Jurkat, Clone E6-1 (cell line): ENCODE measurements at regions not wholly inside any gene's neighbourhood (a gene's known extent, or its start where the extent isn't known, plus 50 kb on each side); places are given as distances from the start of the nearest gene placed in this dataset.
A peak's percentile ranks its signal among the peaks of the same experiment; 100 is the strongest.

ENCODE experiments used
- DNase-seq: peaks from one replicate; pipeline ENCODE4 v3.0.0-alpha.2; 2011; ENCODE audit warnings: low read depth, low spot score
- H3K4me3 ChIP-seq: 2 replicates; pipeline ENCODE4 v1.5.1; 2011; ENCODE audit warnings: mild to moderate bottlenecking, low read length, control low read depth, moderate library complexity

- H3K4me3 ChIP-seq, result no peak overlapping the region
- DNase-seq, result no peak
These were observed 119.4 kb downstream of the IRX1 start for GRCh38 chr5:3715062-3715461.

DNA sequence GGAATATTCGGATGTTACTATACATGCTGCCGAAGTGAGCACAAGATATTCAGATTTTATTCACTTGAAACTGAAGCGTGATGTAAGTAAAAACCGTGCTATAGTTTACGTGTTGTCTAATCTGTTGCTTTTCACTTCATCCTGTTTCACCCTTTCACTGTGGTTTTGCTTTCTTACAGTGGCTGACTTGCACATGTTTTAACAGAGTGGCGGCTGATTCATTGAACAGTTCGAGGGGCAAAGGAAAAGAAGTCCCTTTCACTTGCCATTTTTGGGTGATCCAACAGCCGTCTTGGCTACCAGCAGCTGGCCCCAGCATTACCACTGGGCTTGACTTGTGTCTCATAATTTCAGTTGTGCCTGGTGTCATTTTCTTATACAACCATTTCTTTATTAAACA is 134.0 kb downstream of the IRX1 start:
- DNase-seq, result peak; percentile 1

DNA sequence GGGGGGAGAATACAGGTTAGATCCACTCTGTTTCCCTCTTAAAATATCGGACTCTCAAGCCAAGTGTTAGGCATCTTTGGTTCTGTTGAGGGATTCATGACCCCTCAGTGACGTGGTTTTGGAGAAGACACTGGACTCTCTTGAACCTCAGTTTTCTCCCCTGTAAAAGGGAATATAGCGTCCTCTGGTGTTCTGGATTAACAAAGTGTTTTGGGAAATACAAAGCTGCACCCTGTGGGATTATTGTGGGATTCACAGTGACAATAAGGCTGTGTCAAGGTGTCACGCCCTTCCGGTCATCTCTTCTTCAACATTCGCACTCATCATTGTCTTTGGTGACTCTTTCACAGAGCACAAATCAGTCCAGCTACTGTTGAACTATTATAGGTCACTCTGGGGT is 139.0 kb downstream of the IRX1 start:
- H3K4me3 ChIP-seq, result no peak overlapping the region
- DNase-seq, result no peak

More for the DNA sequence above, 134.0 kb downstream of the IRX1 start:
- H3K4me3 ChIP-seq, result no peak overlapping the region

DNA sequence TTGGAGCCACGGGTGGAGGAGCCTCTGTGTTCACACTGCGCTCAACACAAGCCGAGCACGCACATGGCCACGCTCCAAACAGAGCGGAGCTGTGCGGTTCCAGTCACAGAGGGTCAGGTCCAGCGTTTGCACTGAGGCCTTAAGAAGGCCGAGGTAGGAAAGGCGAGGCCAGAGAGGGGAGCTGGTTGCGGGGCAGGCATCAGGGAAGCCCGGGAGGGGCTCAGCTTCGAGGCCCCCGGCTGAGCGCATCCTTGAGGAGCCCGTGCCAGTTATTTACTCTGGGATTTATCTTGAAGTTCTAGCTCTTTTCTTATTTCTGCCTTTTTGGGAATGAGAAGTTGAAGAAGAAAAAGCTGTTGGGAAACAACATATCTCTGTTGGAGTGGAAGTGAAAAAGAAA is 140.8 kb downstream of the IRX1 start:
- DNase-seq, result no peak
- no peak overlapping the region for H3K4me3 ChIP-seq

GRCh38 chr5:3736926-3737325 is 141.3 kb downstream of the IRX1 start:
- no peak for DNase-seq
- H3K4me3 ChIP-seq, result no peak overlapping the region

DNA sequence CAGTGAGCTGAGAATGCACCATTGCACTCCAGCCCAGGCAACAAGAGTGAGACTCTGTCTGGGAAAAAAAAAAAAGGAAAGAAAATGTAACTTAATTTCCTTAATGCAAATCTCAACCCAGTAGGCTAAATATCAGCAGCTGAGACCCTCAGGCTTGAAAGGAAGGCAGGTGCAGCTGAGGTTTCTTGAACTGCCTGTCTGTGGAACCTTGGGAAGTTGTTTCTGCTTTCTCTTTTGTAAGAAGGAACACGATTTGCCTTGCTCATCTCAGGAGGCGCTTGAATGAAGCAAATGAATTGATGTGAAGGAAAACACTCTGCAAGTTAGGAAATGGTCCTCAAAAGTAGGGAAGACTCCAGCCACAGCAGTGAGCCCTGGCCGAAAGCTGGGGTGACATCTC is 143.3 kb downstream of the IRX1 start:
- DNase-seq, result no peak
- no peak overlapping the region for H3K4me3 ChIP-seq

DNA sequence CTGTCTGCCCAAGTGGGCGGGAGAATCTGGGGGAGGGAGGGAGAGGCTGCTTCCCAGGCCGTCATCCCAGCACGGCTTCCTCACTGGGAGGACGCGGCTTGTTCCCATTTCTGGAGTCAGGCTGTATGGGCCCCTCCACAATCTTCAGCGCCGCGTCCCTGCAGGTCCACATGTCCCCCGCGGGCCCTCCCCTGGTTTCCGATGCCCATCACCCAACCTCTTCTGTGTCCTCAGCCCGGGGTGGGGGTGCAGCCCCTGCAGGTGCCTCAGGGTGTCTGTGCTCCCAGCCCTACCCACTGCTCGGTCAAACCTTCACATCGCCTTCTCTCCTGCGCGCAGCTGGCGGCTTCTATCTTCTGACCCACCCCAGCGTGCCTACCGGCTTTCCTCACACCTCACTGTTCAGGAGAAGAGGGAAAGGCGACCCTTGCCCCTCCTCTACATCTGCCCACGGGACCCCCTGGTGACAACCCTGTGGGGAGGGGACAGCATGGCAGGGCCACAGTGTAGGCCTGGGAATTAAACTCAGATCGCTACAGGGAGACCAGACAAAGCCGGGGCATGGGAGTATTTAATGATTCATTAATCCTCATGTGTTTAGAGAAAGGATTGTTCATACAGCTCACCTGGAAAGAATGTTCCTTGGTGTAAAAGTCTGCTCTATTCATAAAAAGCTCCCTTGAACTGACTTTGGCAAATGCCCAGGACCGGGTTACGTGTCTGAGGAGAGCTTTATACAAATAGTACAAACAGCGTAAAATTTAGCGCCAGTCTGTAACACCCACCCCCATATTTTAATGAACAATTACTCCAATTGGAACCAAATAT is 145.1 kb downstream of the IRX1 start:
- no peak overlapping the region for H3K4me3 ChIP-seq
- DNase-seq, result no peak

GRCh38 chr5:3741374-3741770 is 145.7 kb downstream of the IRX1 start:
- no peak for DNase-seq
- H3K4me3 ChIP-seq, result no peak overlapping the region

GRCh38 chr5:3742750-3743149 is 147.1 kb downstream of the IRX1 start:
- no peak for DNase-seq
- H3K4me3 ChIP-seq, result no peak overlapping the region

DNA sequence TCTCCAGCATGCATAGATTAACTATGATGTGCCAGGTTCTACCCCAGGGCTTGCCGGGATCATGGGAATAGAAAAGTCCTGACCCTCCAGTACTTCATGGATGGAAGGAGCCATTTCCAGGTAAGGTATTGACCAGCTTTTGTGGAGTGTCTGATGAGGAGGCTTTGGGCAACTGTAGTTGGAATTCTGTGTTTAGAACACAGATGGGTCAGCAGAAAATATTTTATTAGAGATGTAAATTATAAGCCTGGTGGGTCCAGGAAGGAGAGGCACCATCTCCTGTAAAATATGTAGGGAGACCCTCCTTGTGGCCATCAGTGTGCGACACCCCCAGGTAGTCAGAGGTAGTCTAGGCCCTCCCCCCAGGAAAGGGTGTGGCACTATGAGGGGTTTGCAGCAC is 156.2 kb downstream of the IRX1 start:
- no peak for DNase-seq
- H3K4me3 ChIP-seq, result no peak overlapping the region

DNA sequence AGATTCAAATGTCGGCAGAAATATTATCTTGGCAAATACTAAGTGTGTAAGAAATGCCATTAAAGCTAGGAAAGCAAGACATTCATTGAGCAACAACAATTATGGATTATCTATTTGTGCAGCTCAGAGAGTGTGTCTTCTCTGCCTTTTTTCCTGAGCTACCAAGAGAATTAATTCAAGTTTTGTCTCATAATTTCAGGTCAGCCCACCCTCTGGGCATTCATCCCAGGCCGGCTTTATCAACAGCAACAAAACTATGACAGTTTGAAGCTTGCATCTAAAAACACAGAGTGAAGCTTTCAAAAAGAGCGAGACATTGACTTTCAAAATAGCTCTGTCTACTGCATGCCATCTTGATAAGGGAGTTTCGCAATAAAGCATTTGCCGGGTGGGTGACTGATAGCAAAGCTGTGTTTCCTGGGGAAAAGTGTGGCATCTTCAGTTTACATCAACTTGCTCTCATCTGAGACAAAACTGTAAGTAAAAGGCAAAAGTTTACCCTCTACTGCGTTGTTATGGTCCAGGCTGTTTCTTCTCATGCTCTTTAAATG is 182.4 kb downstream of the IRX1 start:
- H3K4me3 ChIP-seq, result no peak overlapping the region
- DNase-seq, result peak; percentile 9

GRCh38 chr5:3778945-3779344 is 183.3 kb downstream of the IRX1 start:
- no peak overlapping the region for H3K4me3 ChIP-seq
- no peak for DNase-seq

GRCh38 chr5:3780278-3780677 is 184.6 kb downstream of the IRX1 start:
- DNase-seq, result no peak
- H3K4me3 ChIP-seq, result no peak overlapping the region

- DNase-seq, result no peak
- H3K4me3 ChIP-seq, result no peak overlapping the region
These were observed 185.3 kb downstream of the IRX1 start for GRCh38 chr5:3780907-3781306.

- DNase-seq, result no peak
- H3K4me3 ChIP-seq, result no peak overlapping the region
These were observed 189.2 kb downstream of the IRX1 start for GRCh38 chr5:3784854-3785253.

DNA sequence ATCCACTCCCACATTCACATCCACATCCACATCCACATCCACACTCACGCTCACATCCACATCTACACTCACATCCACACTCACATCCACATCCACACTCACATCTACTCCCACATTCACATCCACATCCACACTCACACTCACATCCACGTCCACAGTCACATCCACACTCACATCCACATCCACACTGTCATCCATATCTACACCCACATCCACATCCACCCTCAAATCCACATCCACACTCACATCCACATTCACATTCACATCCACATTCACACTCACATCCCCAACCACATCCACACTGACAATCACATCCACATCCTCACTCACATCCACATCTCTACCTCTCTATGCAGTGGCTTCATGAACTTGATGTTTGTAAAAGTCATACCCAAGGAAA is 190.5 kb downstream of the IRX1 start:
- DNase-seq, result no peak

GRCh38 chr5:3786891-3787430 is 191.3 kb downstream of the IRX1 start:
- no peak for DNase-seq
- no peak overlapping the region for H3K4me3 ChIP-seq

More for the DNA sequence above, 190.5 kb downstream of the IRX1 start:
- H3K4me3 ChIP-seq, result no peak overlapping the region

DNA sequence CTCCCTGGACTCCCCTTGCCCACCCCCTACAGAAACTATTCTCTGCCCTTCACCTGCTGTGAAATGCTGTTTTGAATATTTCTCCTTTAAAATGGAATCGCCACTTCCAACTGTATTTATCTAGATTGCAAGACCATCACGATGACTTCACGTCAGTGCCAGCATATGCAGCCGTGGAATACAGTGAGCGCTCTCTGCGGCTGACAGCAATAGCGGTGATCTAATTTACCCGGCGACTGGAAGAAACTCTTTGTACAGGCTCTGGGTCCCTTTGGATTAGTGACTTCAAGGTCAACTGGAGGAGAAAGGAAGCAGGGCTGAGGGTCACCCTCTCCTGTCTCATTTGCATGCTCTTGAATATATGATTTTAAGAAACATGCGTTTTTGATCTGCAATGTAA is 192.0 kb downstream of the IRX1 start:
- no peak overlapping the region for H3K4me3 ChIP-seq
- DNase-seq, result no peak

- no peak for DNase-seq
- no peak overlapping the region for H3K4me3 ChIP-seq
These were observed 194.0 kb downstream of the IRX1 start for GRCh38 chr5:3789519-3790193.

DNA sequence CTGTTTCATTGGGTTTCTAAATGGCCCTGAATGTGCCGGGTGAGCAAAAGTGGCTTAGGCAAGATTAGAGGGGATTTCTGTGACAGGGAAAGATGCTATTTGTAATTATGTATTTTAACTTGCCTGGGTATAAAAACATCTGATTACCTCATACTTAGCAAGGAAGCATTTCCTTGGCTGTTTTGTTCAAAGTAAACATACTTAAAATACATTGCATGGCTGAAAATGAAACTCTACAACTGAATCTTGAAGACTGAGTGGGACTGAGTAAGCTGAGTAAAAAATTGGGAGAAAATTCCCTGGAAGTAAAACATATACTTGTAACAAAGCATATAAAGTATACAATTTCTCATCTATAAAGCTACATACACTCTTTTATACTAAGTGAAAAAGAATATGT is 197.5 kb downstream of the IRX1 start:
- DNase-seq, result no peak
- H3K4me3 ChIP-seq, result no peak overlapping the region
